Suppressor macrophage treated with lipopolysaccharide for 4 hours (primary cell): ENCODE measurements at regions not wholly inside any gene's neighbourhood (a gene's known extent, or its start where the extent isn't known, plus 50 kb on each side); places are given as distances from the start of the nearest gene placed in this dataset.

Source experiments
- DNase-seq: peaks from one replicate; pipeline ENCODE4 v3.0.0-alpha.2; 2020

- DNase-seq, result no peak
Measured at GRCh38 chr4:185071236-185071811, 53.0 kb downstream of the HELT start.

GRCh38 chr4:185079271-185079905, 61.1 kb downstream of the HELT start:
- no peak for DNase-seq

GRCh38 chr4:185080545-185080944, 62.3 kb downstream of the HELT start:
- no peak for DNase-seq

GRCh38 chr4:185082561-185082960, 60.5 kb upstream of the SLC25A4 start:
- peak; percentile 58 for DNase-seq

- no peak for DNase-seq
Measured at GRCh38 chr4:185086053-185086452, 57.0 kb upstream of the SLC25A4 start.

- no peak for DNase-seq
Measured at GRCh38 chr4:185088899-185089298, 54.2 kb upstream of the SLC25A4 start.

- no peak for DNase-seq
Measured at GRCh38 chr4:185090592-185090991, 52.5 kb upstream of the SLC25A4 start.

GRCh38 chr4:185092535-185093197, 50.4 kb upstream of the SLC25A4 start:
- peak; percentile 8 for DNase-seq
